ENCODE measurements at regions not wholly inside any gene's neighbourhood (a gene's known extent, or its start where the extent isn't known, plus 50 kb on each side); places are given as distances from the start of the nearest gene placed in this dataset.

DNA sequence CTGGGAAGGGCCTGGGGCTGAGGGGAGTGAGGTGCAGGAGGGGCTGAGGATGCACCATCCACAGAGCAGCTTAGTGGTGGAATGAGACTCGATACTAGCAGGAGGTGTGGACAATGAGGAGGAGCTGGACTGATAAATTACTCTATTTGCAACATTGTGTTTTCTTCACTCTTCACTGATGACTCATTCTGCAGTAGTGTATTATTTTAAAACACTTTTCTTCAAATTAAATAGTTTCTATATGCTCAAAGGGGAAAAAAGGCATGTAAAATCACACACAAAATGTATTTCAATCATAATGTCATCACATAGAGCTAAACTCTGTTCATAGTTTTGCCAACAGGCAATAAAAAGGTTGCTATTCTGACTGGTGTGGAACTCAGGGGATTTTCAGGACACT, 467.0 kb upstream of the CTSO start:
- POLR2A ChIA-PET: no interaction called here
- H3K4me3 Mint-ChIP-seq: no peak overlapping the region

DNA sequence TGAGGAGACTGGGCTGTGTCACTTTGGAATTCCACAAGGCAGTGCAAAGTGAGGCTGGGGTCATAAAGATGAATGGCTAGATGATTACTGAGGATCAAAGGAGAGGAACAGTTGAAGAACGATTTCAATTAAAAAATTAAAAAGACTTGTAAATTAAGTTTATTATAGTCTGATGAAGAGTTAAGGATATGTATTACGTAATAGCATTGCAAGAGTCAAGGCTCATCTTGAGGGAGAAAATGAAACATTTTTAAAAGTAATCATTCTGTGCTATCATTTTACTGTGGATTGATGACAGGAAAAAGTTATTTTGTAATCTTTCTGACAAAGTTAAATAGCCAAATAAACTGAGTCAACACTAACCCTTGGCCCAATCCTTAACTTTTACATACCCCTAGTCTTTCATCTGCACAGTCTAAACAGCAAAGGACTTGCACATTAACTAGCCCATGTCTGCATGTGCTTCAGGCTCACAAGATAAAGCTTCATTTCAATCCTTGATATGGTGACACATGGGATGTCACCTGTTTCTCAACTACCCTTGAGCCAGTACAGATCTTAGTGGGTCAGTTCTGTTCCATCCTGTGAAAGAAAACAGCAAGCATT, 465.5 kb upstream of the CTSO start:
- Mint-ChIP-seq H3K36me3 (no peaks in the 10 kb centered on the region), H3K27ac (no peak overlapping the region), H3K4me3 (no peak overlapping the region), H3K4me1 (no peaks in the 10 kb centered on the region), H3K27me3 (peaks cover 0 to 2% (median 0%) of the 10 kb centered on the region in 5 donors), H3K9me3 (peaks cover 0 to 25% (median 2%) of the 10 kb centered on the region in 9 donors)
- POLR2A ChIA-PET: no interaction called here
- DNase-seq: no peak
- ATAC-seq: no peak

More for the DNA sequence above, 467.0 kb upstream of the CTSO start:
- H3K36me3 Mint-ChIP-seq: no peaks in the 10 kb centered on the region
- no peak overlapping the region for H3K27ac Mint-ChIP-seq
- peaks cover 0 to 2% (median 0%) of the 10 kb centered on the region in 5 donors for H3K27me3 Mint-ChIP-seq
- peaks cover 0 to 25% (median 2%) of the 10 kb centered on the region in 9 donors for H3K9me3 Mint-ChIP-seq
- ATAC-seq (no peak), DNase-seq (no peak)
- no peaks in the 10 kb centered on the region for H3K4me1 Mint-ChIP-seq

DNA sequence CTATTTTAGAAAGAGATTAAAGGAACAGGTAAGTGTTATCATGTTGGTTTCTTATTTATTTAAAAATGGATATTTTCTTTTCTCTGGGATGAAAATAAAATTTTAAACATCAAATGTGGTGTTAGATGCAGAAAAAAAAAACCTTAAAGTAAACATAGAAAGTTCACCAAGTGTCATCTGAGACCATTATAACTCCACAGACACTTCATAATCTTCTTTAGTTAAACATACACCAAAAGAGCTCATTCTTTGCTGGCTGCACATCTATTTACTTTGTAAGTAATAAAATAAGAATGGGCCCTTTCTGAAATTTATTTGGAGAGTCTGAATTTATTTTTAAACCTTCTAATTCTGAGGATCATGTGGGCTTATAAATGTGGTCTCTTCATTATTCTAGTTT, 460.7 kb upstream of the CTSO start:
- H3K4me3 Mint-ChIP-seq: no peak overlapping the region
- POLR2A ChIA-PET: no interaction called here
- no peak overlapping the region for H3K27ac Mint-ChIP-seq
- no peaks in the 10 kb centered on the region for H3K4me1 Mint-ChIP-seq
- no peak for DNase-seq
- no peak for ATAC-seq
- H3K36me3 Mint-ChIP-seq: no peaks in the 10 kb centered on the region
- peaks cover 0 to 2% (median 0%) of the 10 kb centered on the region in 5 donors for H3K27me3 Mint-ChIP-seq
- peaks cover 0 to 15% (median 3%) of the 10 kb centered on the region in 9 donors for H3K9me3 Mint-ChIP-seq

DNA sequence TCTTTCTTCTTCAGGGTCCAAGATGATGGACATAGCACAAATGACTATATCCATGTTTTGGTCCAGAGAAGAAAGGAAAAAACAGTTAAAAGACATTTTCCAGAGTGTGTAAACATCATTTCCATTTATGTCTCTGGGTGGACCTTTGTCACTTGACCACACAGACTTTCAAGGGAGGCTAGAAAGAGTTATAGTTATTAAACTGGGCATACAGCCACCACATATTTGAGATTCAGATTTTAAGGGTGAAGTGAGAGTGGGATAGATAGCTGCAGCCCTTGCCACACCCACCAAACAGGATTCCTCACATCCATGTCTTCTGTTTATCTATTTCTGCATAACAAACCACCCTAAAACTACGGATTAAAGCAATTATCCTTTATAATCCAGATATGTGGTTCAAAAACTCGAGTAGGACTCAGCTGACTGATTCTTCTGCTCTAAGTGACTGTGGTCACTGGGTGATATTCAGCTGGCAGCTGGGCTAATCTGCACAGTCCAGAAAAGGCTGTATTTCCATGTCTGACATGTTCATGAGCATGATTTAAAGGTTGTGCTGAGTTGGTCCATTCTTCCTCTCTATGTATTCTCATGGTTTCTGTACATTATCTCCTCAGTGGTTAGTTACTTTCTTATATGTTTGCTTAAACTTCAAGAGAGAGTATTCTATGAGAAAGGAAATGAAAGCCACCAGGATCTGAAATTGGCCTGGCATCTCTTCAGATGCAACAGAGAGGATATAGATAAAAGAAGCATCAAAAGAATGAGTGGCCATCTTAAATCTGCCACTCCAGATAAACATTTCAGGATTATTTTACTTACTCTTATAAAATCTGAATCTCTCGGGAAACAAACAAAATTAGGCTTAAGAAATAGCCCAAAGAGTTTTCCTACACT, 459.8 kb upstream of the CTSO start:
- no peak for DNase-seq

DNA sequence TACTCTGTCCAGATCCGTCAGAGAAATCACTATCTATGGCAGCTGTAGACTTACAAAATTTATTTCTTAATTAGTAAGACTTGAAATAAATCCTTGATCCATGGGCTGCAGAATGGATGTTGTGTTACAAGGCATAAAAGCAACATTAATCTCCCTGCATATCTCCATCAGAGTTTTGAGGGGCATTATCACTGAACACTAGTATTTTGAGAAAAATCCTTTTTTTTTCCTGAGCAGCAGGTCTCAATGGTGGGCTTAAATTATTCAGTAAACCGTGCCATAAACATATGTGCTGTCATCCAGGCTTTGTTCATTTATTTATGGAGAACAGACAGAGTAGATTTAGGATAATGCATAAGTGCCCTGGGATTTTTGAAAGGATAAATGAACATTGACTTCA, 457.9 kb upstream of the CTSO start:
- Mint-ChIP-seq H3K4me1 (no peaks in the 10 kb centered on the region), H3K4me3 (no peak overlapping the region), H3K36me3 (no peaks in the 10 kb centered on the region), H3K27ac (no peak overlapping the region), H3K9me3 (peaks cover 0 to 15% (median 3%) of the 10 kb centered on the region in 9 donors), H3K27me3 (no peaks in the 10 kb centered on the region)
- ATAC-seq (no peak), DNase-seq (no peak)
- POLR2A ChIA-PET: no interaction called here

More for the DNA sequence above, 459.8 kb upstream of the CTSO start:
- POLR2A ChIA-PET: no interaction called here
- Mint-ChIP-seq H3K4me1 (no peaks in the 10 kb centered on the region), H3K4me3 (no peak overlapping the region), H3K36me3 (no peaks in the 10 kb centered on the region), H3K9me3 (peaks cover 0 to 18% (median 3%) of the 10 kb centered on the region in 9 donors), H3K27me3 (peaks cover 0 to under 1% (median 0%) of the 10 kb centered on the region in 5 donors), H3K27ac (no peak overlapping the region)
- no peak for ATAC-seq

DNA sequence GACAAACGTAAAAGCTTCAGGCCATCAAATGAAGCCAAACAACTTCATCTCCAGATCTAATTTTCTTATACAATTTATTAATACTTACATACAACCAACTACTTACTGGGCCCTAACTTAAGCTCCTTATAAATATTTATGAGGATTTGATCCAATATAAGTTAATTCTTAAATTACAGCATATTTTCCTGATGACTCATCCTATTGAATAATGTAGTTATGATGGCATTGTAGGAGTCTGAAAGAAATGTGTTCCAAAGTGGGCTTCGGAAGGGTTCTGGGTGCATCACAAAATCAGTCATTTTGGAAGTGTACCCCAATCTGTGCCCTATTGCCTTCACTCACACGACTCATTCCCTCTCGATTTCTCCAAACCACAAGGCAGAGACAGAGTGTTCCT, 455.1 kb upstream of the CTSO start:
- ATAC-seq (no peak), DNase-seq (no peak)
- peaks cover 0 to 22% (median 9%) of the 10 kb centered on the region in 9 donors for H3K9me3 Mint-ChIP-seq
- H3K4me3 Mint-ChIP-seq: no peak overlapping the region
- no peaks in the 10 kb centered on the region for H3K36me3 Mint-ChIP-seq
- no peak overlapping the region for H3K27ac Mint-ChIP-seq
- no peaks in the 10 kb centered on the region for H3K27me3 Mint-ChIP-seq
- POLR2A ChIA-PET: no interaction called here
- no peaks in the 10 kb centered on the region for H3K4me1 Mint-ChIP-seq

DNA sequence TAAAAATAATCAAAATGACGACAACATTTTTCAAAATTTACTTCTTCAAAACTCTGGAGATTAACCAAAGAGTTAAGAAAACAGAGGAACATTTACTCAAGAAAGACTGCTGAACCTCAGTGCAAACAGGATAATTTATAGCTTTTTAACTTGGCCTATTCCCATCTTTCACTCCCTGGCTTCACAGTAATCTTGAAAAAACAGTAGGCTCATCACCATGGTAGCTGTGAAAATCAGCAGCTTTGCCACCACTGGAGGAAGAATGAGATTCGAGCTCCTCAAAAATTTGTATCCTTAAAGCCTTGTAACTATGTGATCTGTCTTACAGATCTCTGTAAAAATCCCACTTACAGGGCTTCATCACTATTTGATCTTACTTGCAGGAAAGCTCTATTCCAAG, 447.7 kb upstream of the CTSO start:
- Mint-ChIP-seq H3K4me3 (no peak overlapping the region), H3K27me3 (no peaks in the 10 kb centered on the region)

DNA sequence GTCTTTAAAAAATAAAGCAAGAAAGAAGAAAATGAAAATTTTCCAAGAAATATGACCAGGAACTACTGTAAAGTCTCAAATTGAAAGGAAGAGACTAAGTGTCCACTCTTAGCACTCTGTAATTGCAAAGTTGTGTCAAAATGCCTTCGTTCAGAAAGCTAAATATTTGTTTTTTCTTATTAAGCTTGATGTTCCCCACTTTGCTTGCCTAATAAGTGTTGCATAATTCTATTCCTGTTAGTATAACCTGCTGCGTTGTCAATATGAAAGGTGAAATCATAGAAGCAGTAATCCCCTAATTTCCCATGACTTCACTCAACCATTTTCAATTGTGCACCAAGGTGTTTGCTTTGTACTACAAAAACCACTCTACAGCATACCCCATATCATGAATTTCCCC, 442.9 kb upstream of the CTSO start:
- Mint-ChIP-seq H3K27ac (no peak overlapping the region), H3K27me3 (no peaks in the 10 kb centered on the region), H3K9me3 (peaks cover 0 to 9% (median 0%) of the 10 kb centered on the region in 9 donors), H3K4me1 (no peaks in the 10 kb centered on the region), H3K36me3 (no peaks in the 10 kb centered on the region), H3K4me3 (no peak overlapping the region)
- ATAC-seq (no peak), DNase-seq (no peak)
- POLR2A ChIA-PET: no interaction called here

More for the DNA sequence above, 447.7 kb upstream of the CTSO start:
- Mint-ChIP-seq H3K27ac (no peak overlapping the region), H3K9me3 (peaks cover 4 to 26% (median 8%) of the 10 kb centered on the region in 9 donors), H3K4me1 (no peaks in the 10 kb centered on the region), H3K36me3 (no peaks in the 10 kb centered on the region)
- DNase-seq (no peak), ATAC-seq (no peak)
- POLR2A ChIA-PET: no interaction called here

DNA sequence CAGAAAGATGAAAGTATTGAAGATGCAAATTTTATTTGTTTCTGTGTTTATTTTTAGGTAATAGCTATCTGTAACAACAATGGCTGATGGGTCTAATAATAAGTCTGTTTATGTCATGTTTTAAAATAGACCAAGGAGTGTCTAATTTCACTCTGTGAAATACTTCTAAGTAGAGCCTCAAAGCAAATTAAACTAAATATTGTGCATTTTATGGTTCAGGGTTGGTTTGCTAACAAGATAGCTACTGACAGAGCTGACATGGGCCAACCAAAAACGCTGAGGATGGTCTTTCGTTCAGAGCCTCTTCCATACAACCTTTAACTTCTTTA, 437.6 kb upstream of the CTSO start:
- Mint-ChIP-seq H3K4me1 (no peaks in the 10 kb centered on the region), H3K27ac (no peak overlapping the region), H3K9me3 (peaks cover 0 to 9% (median 2%) of the 10 kb centered on the region in 9 donors), H3K27me3 (no peaks in the 10 kb centered on the region), H3K36me3 (no peaks in the 10 kb centered on the region), H3K4me3 (no peak overlapping the region)
- no peak for ATAC-seq
- POLR2A ChIA-PET: no interaction called here
- DNase-seq: no peak

DNA sequence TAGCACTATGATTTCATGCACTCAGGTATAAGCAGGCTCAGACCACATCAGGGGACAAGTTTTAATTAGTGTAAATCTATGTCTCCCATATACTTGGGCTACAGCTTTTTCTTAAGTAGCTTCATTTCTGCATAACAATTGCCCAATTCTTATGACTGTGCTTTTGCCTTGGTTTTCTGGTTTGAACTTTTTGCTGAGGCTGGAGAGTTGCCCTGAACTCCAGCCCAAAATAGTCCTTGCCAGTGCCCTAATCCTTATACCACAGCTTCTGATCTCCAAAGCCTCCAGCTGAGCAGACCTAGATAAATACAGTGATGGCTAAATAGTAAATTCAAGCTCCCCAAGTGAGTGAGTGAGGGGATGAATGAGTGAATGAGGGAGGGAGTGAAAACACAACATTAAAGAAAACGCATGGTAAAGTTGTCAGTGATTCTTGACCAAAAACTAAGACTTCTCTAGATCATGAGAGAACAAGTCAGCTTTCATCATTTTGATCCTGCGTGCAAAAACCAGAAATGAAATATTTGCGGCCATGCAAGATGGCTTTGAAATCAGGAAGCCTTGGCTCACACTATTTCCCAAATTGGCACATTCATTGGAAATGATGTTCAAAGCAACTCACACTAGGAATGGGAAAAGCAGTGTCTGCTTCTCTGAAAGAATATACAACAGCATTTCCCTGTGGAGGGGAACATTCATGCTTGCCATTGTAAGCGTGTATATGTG, 437.1 kb upstream of the CTSO start:
- no peaks in the 10 kb centered on the region for H3K4me1 Mint-ChIP-seq
- POLR2A ChIA-PET: no interaction called here
- H3K27me3 Mint-ChIP-seq: peaks cover 0 to 2% (median 0%) of the 10 kb centered on the region in 5 donors
- H3K36me3 Mint-ChIP-seq: no peaks in the 10 kb centered on the region
- peaks cover 0 to 9% (median 2%) of the 10 kb centered on the region in 9 donors for H3K9me3 Mint-ChIP-seq
- no peak overlapping the region for H3K27ac Mint-ChIP-seq
- ATAC-seq (no peak), DNase-seq (no peak)
- H3K4me3 Mint-ChIP-seq: no peak overlapping the region

DNA sequence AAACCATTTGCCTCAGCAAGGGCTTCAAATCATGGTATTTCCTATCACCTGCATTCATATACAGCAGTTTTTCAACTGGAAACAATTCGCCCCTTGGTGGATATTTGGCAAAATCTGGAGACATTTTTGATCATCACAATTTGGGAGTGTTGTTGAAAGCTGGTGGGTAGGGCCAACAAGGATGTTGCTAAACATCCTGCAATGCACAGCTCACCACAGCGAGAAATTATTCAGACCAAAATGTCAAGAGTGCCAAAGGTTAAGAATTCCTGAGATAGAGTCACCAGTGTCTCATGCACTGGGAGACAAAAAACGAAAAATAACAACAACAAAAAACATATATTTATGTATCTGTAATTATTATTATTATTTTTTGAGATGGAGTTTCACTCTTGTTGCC, 435.2 kb upstream of the CTSO start:
- POLR2A ChIA-PET: no interaction called here

DNA sequence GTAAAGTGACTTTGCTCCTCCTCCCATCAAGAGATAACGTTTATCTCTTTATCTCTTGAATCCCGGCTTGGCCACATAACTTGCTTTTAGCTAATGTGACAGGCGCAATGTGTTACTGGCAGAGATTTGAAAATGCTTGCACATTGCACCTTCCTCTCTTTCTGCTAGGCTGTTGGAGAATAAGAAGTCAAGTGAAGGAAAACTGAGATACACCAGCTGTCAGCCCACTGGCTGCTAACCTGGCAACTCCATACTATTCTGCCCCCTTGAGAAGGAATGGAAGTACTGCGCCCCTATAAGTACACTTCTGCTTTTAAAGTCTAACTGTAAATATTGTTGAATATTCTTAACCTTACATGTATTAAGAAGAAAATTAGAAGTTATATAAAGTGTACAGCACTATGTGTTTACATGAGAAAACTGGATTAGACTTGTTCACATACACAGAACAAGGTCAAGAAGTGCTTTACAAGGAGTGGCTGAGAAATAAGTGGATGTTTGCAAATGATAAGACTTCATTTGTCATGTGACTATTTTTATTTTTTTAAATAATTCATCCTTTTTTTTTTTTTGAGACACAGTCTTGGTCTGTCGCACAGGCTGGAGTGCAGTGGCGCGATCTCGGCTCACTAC, 424.5 kb upstream of the CTSO start:
- peaks cover 0 to 12% (median 2%) of the 10 kb centered on the region in 9 donors for H3K9me3 Mint-ChIP-seq
- no peak overlapping the region for H3K4me3 Mint-ChIP-seq
- no peak overlapping the region for H3K27ac Mint-ChIP-seq
- ATAC-seq (no peak), DNase-seq (no peak)
- H3K27me3 Mint-ChIP-seq: no peaks in the 10 kb centered on the region
- POLR2A ChIA-PET: no interaction called here
- H3K4me1 Mint-ChIP-seq: no peaks in the 10 kb centered on the region
- no peaks in the 10 kb centered on the region for H3K36me3 Mint-ChIP-seq

More for the DNA sequence above, 435.2 kb upstream of the CTSO start:
- no peaks in the 10 kb centered on the region for H3K36me3 Mint-ChIP-seq
- H3K27me3 Mint-ChIP-seq: peaks cover 0 to 2% (median 0%) of the 10 kb centered on the region in 5 donors
- DNase-seq (no peak), ATAC-seq (no peak)
- H3K9me3 Mint-ChIP-seq: peaks cover 0 to 7% (median 2%) of the 10 kb centered on the region in 9 donors
- H3K4me3 Mint-ChIP-seq: no peak overlapping the region
- no peaks in the 10 kb centered on the region for H3K4me1 Mint-ChIP-seq
- H3K27ac Mint-ChIP-seq: no peak overlapping the region
